Activated naive CD4-positive, alpha-beta T cell treated with anti-CD3 and anti-CD28 coated beads, Interleukin-2, amount 10 ng/mL, durations not matched to agents 7 days and 5 days (primary cell): ENCODE measurements at regions not wholly inside any gene's neighbourhood (a gene's known extent, or its start where the extent isn't known, plus 50 kb on each side); places are given as distances from the start of the nearest gene placed in this dataset.

Experiments
- CTCF ChIA-PET: fragments of 350-600 bp; sonication (Branson Sonifier 250); formaldehyde crosslinking; loops from one replicate; lab custom pipeline; 2021; ENCODE audit warnings: antibody characterized with exemption; lab: Charles Lee
- DNase-seq: peaks from one replicate; pipeline ENCODE4 v3.0.0-alpha.2; 2020
- H3K27ac Mint-ChIP-seq: one replicate; pipeline ENCODE4 v1.8.0; 2021; ENCODE audit warnings: mild to moderate bottlenecking, moderate library complexity, mixed read lengths
- H3K27me3 Mint-ChIP-seq: one replicate; pipeline ENCODE4 v1.8.0; 2021; ENCODE audit warnings: mild to moderate bottlenecking, mixed read lengths
- H3K36me3 Mint-ChIP-seq: one replicate; pipeline ENCODE4 v1.8.0; 2021; ENCODE audit warnings: mixed read lengths
- H3K4me1 Mint-ChIP-seq: one replicate; pipeline ENCODE4 v1.8.0; 2021; ENCODE audit warnings: mixed read lengths
- H3K4me3 Mint-ChIP-seq: one replicate; pipeline ENCODE4 v1.8.0; 2021; ENCODE audit warnings: mild to moderate bottlenecking, moderate library complexity, mixed read lengths
- H3K9me3 Mint-ChIP-seq: one replicate; pipeline ENCODE4 v1.8.0; 2021; ENCODE audit warnings: mixed read lengths

DNA sequence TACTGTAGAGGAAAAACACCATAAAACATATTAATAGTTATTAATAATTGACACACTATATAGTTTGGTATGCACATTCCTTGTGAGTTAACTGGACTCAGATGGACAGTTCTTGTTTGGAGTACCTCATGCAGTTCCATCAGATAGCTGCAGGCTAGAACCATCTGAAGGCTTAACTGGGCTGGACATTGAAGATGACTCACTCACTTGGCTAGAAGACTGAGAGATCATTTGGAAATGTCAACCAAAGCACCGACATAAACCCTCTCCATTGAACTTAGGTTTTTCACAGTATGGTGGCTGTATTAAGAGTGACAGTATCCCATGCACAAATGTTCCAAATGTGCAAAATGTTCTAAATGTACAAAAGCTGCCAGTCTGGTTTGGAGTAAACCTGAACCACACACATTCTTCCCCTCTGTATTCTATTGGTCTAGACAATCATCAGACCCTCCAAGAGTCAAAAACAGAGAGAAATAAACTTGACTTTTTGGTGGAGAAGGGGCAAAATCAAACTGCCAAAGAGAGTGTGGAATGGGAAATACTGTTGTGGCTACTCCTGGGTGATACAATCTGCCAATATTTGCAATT is 708.4 kb downstream of the KCNT2 start:
- H3K27me3 Mint-ChIP-seq: no peaks in the 10 kb centered on the region
- DNase-seq: no peak
- no peak overlapping the region for H3K4me3 Mint-ChIP-seq
- no peak overlapping the region for H3K27ac Mint-ChIP-seq
- no peaks in the 10 kb centered on the region for H3K9me3 Mint-ChIP-seq
- CTCF ChIA-PET: no interaction called here
- no peaks in the 10 kb centered on the region for H3K4me1 Mint-ChIP-seq
- H3K36me3 Mint-ChIP-seq: no peaks in the 10 kb centered on the region

DNA sequence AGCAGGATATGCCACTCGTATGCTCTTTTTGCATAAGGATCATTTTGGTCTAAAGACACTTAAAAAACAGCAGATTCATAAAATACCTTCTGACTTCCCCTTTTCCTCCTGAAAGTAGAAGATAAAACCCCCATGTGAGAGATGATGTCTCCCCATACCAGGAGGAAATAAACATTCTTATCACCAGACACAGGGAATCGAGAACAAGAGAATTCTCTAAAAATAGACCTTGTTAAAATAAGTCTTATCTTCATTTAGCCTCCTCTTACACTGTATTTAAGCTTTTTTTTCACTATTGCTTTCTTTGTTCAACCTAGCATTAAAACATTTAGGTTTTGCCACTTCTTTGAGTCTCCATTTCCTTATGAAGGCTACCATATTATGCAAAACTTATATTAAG is 709.3 kb downstream of the KCNT2 start:
- H3K27me3 Mint-ChIP-seq: no peaks in the 10 kb centered on the region
- no peaks in the 10 kb centered on the region for H3K9me3 Mint-ChIP-seq
- H3K4me3 Mint-ChIP-seq: no peak overlapping the region
- no peaks in the 10 kb centered on the region for H3K4me1 Mint-ChIP-seq
- no peak for DNase-seq
- no peak overlapping the region for H3K27ac Mint-ChIP-seq
- CTCF ChIA-PET: no interaction called here
- no peaks in the 10 kb centered on the region for H3K36me3 Mint-ChIP-seq

DNA sequence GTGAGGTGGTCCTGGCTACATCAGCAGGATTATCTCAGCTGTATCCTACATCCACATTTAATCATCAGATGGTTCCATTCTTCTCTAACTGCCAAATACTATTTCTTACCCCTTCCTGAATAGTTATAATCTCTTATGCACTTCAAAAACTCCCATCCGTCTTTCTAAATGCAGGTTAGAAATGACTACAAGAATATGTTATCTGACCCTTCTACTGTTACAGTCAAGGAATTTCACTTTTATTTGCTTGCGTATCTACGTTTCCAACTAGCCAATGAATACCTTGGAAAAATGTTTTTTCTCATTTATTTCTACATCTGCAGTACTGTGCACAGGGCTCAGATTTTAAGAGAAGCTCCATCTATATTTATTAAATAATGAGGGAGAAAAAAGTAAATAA is 709.9 kb downstream of the KCNT2 start:
- no peak for DNase-seq
- no peaks in the 10 kb centered on the region for H3K36me3 Mint-ChIP-seq
- H3K27me3 Mint-ChIP-seq: no peaks in the 10 kb centered on the region
- H3K4me1 Mint-ChIP-seq: no peaks in the 10 kb centered on the region
- H3K9me3 Mint-ChIP-seq: no peaks in the 10 kb centered on the region
- CTCF ChIA-PET: no interaction called here
- no peak overlapping the region for H3K27ac Mint-ChIP-seq
- no peak overlapping the region for H3K4me3 Mint-ChIP-seq

- no peak for DNase-seq
- Mint-ChIP-seq H3K36me3 (no peaks in the 10 kb centered on the region), H3K9me3 (no peaks in the 10 kb centered on the region), H3K4me3 (no peak overlapping the region), H3K27me3 (no peaks in the 10 kb centered on the region), H3K4me1 (no peaks in the 10 kb centered on the region), H3K27ac (no peak overlapping the region)
- CTCF ChIA-PET: no interaction called here
Measured at GRCh38 chr1:195897076-195897475, 711.2 kb downstream of the KCNT2 start.

DNA sequence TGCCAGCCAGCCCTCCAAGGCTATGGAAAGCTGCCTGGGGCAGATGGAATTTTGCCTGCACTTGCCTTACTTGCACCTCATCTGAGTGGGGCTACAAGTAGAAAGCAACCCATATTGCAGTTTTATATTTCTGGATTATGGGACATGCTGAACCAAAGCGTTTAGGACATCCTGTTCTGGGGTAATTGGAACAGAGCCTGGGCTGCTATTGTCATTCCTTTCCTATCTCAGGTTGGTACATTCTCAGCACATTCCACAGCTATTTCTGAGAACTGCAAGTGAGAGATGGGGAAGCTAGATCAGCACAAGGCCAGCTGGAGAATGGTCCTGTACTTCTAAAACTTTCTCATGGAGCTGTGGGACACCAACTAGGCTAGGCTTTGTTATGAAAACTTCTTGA is 713.8 kb downstream of the KCNT2 start:
- no peak for DNase-seq
- Mint-ChIP-seq H3K27ac (no peak overlapping the region), H3K27me3 (no peaks in the 10 kb centered on the region), H3K4me3 (no peak overlapping the region), H3K9me3 (peaks cover 9% of the 10 kb centered on the region), H3K36me3 (no peaks in the 10 kb centered on the region), H3K4me1 (no peaks in the 10 kb centered on the region)
- CTCF ChIA-PET: no interaction called here

DNA sequence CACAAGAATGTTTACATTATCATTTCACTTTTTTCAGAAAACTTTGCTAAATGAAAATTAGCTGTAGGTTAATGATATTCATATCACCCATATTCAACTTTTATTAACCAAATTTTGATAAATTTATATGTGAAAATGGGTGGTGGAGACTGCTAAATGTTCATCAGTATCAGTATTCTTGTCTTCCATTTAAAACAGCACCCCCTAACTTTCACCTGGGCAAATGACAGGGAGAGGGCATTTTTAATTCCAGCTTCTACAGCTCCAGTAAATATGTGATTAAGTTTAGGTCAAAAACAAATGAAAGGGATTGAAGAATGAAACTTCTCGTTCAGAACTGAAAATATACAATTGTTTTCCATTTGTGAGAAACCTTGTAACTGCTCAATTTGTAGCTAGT is 722.2 kb downstream of the KCNT2 start:
- CTCF ChIA-PET: no interaction called here
- H3K4me3 Mint-ChIP-seq: no peak overlapping the region
- H3K27me3 Mint-ChIP-seq: no peaks in the 10 kb centered on the region
- H3K36me3 Mint-ChIP-seq: no peaks in the 10 kb centered on the region
- peaks cover 3% of the 10 kb centered on the region for H3K9me3 Mint-ChIP-seq
- H3K27ac Mint-ChIP-seq: no peak overlapping the region
- no peak for DNase-seq
- no peaks in the 10 kb centered on the region for H3K4me1 Mint-ChIP-seq

DNA sequence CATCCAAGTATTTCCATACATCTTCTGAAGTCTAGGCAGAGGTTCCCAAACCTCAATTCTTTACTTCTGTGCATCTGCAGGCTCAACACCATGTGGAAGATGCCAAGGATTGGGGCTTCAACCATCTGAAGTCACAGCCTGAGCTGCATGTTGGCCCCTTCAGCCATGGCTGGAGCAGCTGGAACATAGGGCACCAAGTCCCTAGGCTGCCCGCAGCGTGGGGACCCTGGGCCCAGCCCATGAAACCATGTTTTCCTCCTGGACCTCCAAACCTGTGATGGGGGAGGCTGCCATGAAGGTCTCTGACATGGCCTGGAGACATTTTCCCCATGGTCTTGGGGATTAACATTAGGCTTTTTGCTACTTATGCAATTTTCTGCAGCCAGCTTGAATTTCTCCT is 729.8 kb downstream of the KCNT2 start:
- Mint-ChIP-seq H3K9me3 (peaks cover 9% of the 10 kb centered on the region), H3K27me3 (no peaks in the 10 kb centered on the region), H3K4me1 (no peaks in the 10 kb centered on the region), H3K36me3 (no peaks in the 10 kb centered on the region), H3K27ac (no peak overlapping the region), H3K4me3 (no peak overlapping the region)
- DNase-seq: no peak
- CTCF ChIA-PET: no interaction called here

DNA sequence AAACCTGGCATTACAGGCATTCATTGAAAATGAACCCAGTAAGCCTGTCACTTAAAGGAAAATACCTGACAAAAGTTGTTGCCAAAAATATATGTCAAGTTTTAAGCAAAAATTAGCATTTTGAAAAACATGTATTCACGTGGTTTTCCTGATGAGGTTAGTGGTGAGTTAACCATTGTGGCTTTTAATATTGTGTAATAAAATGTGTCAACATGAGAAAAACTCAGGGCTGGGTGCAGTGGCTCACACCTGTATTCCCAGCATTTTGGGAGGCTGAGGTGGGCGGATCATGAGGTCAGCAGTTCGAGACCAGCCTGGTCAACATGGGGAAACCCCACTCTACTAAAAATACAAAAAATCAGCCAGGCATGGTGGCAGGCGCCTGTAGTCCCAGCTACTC is 731.4 kb downstream of the KCNT2 start:
- no peaks in the 10 kb centered on the region for H3K27me3 Mint-ChIP-seq
- H3K4me3 Mint-ChIP-seq: no peak overlapping the region
- no peak for DNase-seq
- no peaks in the 10 kb centered on the region for H3K36me3 Mint-ChIP-seq
- H3K4me1 Mint-ChIP-seq: no peaks in the 10 kb centered on the region
- peaks cover 9% of the 10 kb centered on the region for H3K9me3 Mint-ChIP-seq
- no peak overlapping the region for H3K27ac Mint-ChIP-seq
- CTCF ChIA-PET: no interaction called here

DNA sequence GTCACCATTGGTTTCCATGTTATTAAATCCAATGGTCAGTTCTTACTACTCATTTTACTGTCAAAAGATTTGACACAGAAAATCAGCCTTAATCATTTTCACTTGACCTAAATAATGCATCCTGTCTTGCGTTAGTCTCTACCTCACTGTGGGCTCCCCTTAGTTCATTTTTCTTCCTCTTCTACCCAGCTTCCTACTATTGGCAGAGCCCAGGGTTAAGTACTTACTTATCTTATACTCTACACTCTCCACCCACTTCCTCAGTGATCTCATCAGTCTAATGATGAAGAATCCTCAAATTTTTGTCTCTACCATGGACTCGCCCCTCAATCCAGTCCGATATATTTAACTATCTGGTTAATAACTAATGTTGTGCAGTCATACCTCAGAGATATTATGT is 735.9 kb downstream of the KCNT2 start:
- H3K4me3 Mint-ChIP-seq: no peak overlapping the region
- H3K27me3 Mint-ChIP-seq: no peaks in the 10 kb centered on the region
- H3K27ac Mint-ChIP-seq: no peak overlapping the region
- H3K36me3 Mint-ChIP-seq: no peaks in the 10 kb centered on the region
- no peaks in the 10 kb centered on the region for H3K9me3 Mint-ChIP-seq
- no peaks in the 10 kb centered on the region for H3K4me1 Mint-ChIP-seq
- CTCF ChIA-PET: no interaction called here
- no peak for DNase-seq

- Mint-ChIP-seq H3K27me3 (no peaks in the 10 kb centered on the region), H3K27ac (no peak overlapping the region), H3K9me3 (no peaks in the 10 kb centered on the region), H3K4me1 (no peaks in the 10 kb centered on the region), H3K36me3 (no peaks in the 10 kb centered on the region), H3K4me3 (no peak overlapping the region)
- CTCF ChIA-PET: no interaction called here
- no peak for DNase-seq
Measured at GRCh38 chr1:195867638-195868037, 740.6 kb downstream of the KCNT2 start.

DNA sequence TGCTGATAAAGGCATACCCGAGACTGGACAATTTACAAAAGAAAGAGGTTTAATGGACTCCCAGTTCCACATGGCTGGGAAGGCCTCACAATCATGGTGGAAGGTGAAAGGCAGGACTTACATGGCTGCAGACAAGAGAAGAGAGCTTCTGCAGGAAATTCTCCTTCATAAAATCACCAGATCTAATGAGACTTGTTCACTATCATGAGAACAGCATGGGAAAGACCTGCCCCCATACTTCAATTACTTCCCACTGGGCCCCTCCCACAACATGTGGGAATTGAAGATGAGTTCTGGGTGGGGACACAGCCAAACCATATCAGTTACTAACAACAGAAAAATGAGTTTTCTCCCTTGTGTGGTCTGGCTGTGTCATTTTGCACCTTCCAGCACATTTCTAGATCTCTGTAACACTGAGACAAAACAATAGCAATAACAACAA is 741.4 kb downstream of the KCNT2 start:
- Mint-ChIP-seq H3K4me1 (no peaks in the 10 kb centered on the region), H3K36me3 (no peaks in the 10 kb centered on the region), H3K9me3 (no peaks in the 10 kb centered on the region), H3K4me3 (no peak overlapping the region), H3K27ac (no peak overlapping the region), H3K27me3 (no peaks in the 10 kb centered on the region)
- DNase-seq: no peak
- CTCF ChIA-PET: no interaction called here

DNA sequence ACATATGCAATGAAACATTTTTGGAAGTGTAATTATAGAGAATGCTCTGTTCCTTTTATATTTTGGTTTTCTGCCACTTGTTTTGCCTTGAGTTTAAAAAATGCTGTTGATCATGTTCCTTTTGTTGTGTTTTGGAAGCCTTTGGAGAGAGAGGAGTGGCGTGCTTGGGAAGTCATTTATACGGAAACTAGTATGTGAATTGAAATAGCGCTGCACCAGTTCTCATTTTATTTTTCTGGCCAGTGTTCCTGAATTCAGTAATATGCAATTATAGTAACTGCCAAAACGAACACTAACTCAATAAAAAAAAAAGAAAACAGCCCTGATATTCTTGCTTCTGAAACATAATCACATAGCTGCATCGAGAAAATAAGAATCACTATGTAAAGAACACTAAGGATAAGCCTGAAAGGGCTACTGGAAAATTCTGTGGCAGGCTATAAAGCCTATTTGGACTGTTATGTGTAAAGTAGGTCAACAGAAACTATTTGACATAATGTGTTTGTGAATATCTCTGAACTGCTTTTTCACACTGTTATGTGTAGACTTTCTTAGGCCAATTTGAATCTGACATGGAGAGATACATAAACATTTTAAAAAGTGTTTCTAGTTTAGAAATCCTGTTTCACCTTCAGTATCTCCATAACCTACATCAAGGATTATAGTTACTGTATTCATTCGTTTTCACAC is 742.0 kb downstream of the KCNT2 start:
- no peaks in the 10 kb centered on the region for H3K4me1 Mint-ChIP-seq
- H3K27ac Mint-ChIP-seq: no peak overlapping the region
- no peaks in the 10 kb centered on the region for H3K36me3 Mint-ChIP-seq
- CTCF ChIA-PET: no interaction called here
- no peaks in the 10 kb centered on the region for H3K27me3 Mint-ChIP-seq
- H3K9me3 Mint-ChIP-seq: no peaks in the 10 kb centered on the region
- no peak overlapping the region for H3K4me3 Mint-ChIP-seq
- no peak for DNase-seq

GRCh38 chr1:195851804-195852203 is 756.4 kb downstream of the KCNT2 start:
- Mint-ChIP-seq H3K27me3 (no peaks in the 10 kb centered on the region), H3K27ac (no peak overlapping the region), H3K4me3 (no peak overlapping the region), H3K4me1 (no peaks in the 10 kb centered on the region), H3K9me3 (no peaks in the 10 kb centered on the region), H3K36me3 (no peaks in the 10 kb centered on the region)
- CTCF ChIA-PET: no interaction called here
- DNase-seq: no peak

DNA sequence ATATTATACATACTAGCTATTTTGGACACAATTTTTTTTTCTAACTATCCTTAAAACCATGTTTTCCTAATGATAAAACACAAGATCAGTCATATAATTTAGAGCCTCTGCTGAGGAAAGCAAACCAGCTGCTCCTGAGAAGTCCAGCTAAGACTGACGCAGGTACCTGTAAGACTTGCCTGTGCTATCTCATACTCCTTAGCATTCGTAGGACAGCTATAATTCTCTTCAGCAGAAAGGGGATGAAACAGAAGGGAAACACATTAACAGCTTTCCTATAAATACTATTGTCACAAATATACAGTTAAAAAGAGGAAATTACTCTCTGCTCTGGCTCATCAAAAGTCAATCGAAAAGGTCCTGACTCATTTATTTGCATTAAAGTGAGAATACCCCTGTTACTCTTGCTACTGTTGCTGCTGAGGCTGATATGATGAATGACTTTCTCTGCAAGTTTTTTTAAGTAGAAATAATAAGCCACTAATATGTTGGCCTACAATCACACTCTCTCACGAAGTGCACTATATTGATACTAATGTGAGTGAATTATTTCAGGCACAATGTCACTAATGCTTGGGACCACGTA is 757.1 kb downstream of the KCNT2 start:
- Mint-ChIP-seq H3K4me1 (no peaks in the 10 kb centered on the region), H3K9me3 (no peaks in the 10 kb centered on the region), H3K27me3 (no peaks in the 10 kb centered on the region), H3K36me3 (no peaks in the 10 kb centered on the region), H3K27ac (no peak overlapping the region), H3K4me3 (no peak overlapping the region)
- CTCF ChIA-PET: no interaction called here
- no peak for DNase-seq

DNA sequence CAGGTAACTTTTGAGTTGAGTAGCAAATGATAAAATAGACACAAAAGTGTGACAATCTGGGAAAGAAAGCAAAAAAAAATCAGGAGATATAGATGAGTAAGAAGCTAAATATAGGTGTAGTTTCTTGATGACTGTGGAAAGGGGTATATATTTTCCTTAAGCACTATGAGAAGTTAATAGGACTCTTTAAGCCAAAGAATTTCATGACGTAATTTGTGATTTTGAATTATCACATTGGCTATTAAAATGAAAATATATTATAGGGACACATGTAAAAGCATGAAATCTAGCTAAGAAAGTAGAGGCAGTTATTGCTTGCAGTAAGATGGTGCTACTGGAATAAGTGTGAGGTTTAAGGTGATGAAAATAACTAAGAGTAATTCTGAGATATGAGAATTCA is 759.1 kb downstream of the KCNT2 start:
- Mint-ChIP-seq H3K27me3 (no peaks in the 10 kb centered on the region), H3K9me3 (no peaks in the 10 kb centered on the region), H3K27ac (no peak overlapping the region), H3K4me1 (no peaks in the 10 kb centered on the region), H3K4me3 (no peak overlapping the region), H3K36me3 (no peaks in the 10 kb centered on the region)
- CTCF ChIA-PET: no interaction called here
- DNase-seq: no peak
